Testis (tissue), 2 donors: ENCODE measurements at regions not wholly inside any gene's neighbourhood (a gene's known extent, or its start where the extent isn't known, plus 50 kb on each side); places are given as distances from the start of the nearest gene placed in this dataset.

Experiments
- CTCF ChIP-seq, 3 experiments: fragments of 450-650 bp in 2 of 3; fragments of 200-600 bp in 1 of 3; sonication (generic) in 1 of 3; IDR thresholded peaks; one replicate each; pipeline ENCODE4 v1.5.1; 2016 to 2019; ENCODE audit warnings: antibody characterized with exemption in 3 of 3, mild to moderate bottlenecking in 2 of 3, moderate library complexity in 1 of 3
- POLR2A ChIP-seq: fragments of 450-650 bp; IDR thresholded peaks from one replicate; pipeline ENCODE4 v1.6.1; 2017; ENCODE audit warnings: antibody characterized with exemption, mild to moderate bottlenecking, moderate library complexity

DNA sequence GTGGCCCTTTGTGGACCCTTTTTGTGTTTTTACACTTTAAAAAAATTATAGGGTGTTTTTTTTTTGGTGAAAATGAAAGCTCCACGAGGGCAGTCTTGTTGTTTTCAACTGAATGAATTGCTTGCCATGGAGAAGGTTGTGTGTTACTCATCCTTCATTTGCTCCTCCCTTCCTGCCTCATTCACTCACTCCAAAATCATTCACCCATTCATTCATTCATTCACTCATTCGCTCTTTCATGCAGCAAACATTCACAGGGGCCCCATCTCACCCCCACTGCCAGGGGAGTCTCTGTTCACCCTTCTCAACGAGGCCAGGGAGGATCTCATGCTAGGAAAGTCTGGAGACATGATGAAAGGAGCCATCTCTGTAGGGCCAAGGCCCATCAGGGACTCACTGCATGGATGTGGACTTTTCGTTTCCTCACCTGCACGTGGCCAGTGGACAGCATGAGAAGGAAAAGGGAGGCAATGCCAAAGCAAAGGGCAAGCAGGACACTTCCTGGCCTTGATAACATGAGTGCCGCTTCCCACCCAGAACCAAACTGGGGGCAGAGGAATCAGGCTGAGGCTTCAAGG lies 62.8 kb upstream of the COL13A1 start:
- no peak for TF ChIP-seq CTCF (IDR thresholded peaks at IDR 0.05)
- TF ChIP-seq POLR2A = no peak
